Neuronal stem cell (in vitro differentiated cells): ENCODE measurements at regions not wholly inside any gene's neighbourhood (a gene's known extent, or its start where the extent isn't known, plus 50 kb on each side); places are given as distances from the start of the nearest gene placed in this dataset.

Experiments used
- DNase-seq: peaks from one replicate; pipeline ENCODE4 v3.0.0-alpha.2; 2013; ENCODE audit warnings: low spot score
- H2AFZ ChIP-seq: one replicate; pipeline ENCODE4 v1.6.1; 2013; ENCODE audit warnings: mild to moderate bottlenecking, low read length, inconsistent platforms
- H2AK5ac ChIP-seq: 2 replicates; pipeline ENCODE4 v1.6.1; 2013; ENCODE audit warnings: low read depth, mild to moderate bottlenecking, inconsistent platforms, low read length, moderate library complexity, mixed read lengths
- H2BK120ac ChIP-seq: 2 replicates; pipeline ENCODE4 v1.6.1; 2013; ENCODE audit warnings: low read depth, mild to moderate bottlenecking, inconsistent platforms, low read length, moderate library complexity, mixed read lengths
- H2BK12ac ChIP-seq: one replicate; pipeline ENCODE4 v1.6.1; 2013; ENCODE audit warnings: low read length, inconsistent platforms
- H2BK15ac ChIP-seq: 2 replicates; pipeline ENCODE4 v1.6.1; 2013; ENCODE audit warnings: mild to moderate bottlenecking, low read length, inconsistent platforms, mixed read lengths
- H2BK5ac ChIP-seq: one replicate; pipeline ENCODE4 v1.6.1; 2013; ENCODE audit warnings: inconsistent platforms, mild to moderate bottlenecking, low read length, moderate library complexity
- H3K14ac ChIP-seq: one replicate; pipeline ENCODE4 v1.6.1; 2013; ENCODE audit warnings: low read length, inconsistent platforms
- H3K18ac ChIP-seq: 2 replicates; pipeline ENCODE4 v1.6.1; 2013; ENCODE audit warnings: low read length, inconsistent platforms
- H3K23ac ChIP-seq: 2 replicates; pipeline ENCODE4 v1.6.1; 2013; ENCODE audit warnings: low read depth, mild to moderate bottlenecking, mixed read lengths, low read length, inconsistent platforms; ENCODE audit not compliant: poor library complexity
- H3K27ac ChIP-seq: replicated peaks from 3 replicates; pipeline ENCODE4 v1.5.1; 2013; ENCODE audit warnings: low read length, inconsistent platforms
- H3K27me3 ChIP-seq, 3 experiments: 2 replicates each; pipeline ENCODE4 v1.6.1; 2013; ENCODE audit warnings: low read length in 3 of 3, mild to moderate bottlenecking in 2 of 3, inconsistent platforms in 1 of 3, low read depth in 1 of 3, mixed read lengths in 1 of 3, moderate library complexity in 1 of 3; ENCODE audit not compliant: control insufficient read depth in 3 of 3, insufficient read depth in 3 of 3
- H3K36me3 ChIP-seq, 2 donors: replicated peaks in 1 of 2; 2 replicates each; pipeline ENCODE4 v1.6.1; 2013; ENCODE audit warnings: low read length in 2 of 2; ENCODE audit not compliant: control insufficient read depth in 2 of 2, insufficient read depth in 2 of 2
- H3K4ac ChIP-seq: 2 replicates; pipeline ENCODE4 v1.6.1; 2013; ENCODE audit warnings: inconsistent platforms, mild to moderate bottlenecking, low read length, moderate library complexity
- H3K4me1 ChIP-seq, 2 donors: 1 replicate in 1 of 2; 2 replicates in 1 of 2; pipeline ENCODE4 v1.6.1; 2013; ENCODE audit warnings: low read length in 2 of 2, low read depth in 1 of 2; ENCODE audit not compliant: control insufficient read depth in 2 of 2, insufficient read depth in 1 of 2
- H3K4me2 ChIP-seq: one replicate; pipeline ENCODE4 v1.6.1; 2013; ENCODE audit warnings: mild to moderate bottlenecking, low read length, inconsistent platforms; ENCODE audit not compliant: insufficient read depth, poor library complexity, severe bottlenecking
- H3K4me3 ChIP-seq, 2 donors: 2 replicates each; pipeline ENCODE4 v1.5.1; 2013; ENCODE audit warnings: low read length in 2 of 2, mild to moderate bottlenecking in 2 of 2, inconsistent platforms in 1 of 2, moderate library complexity in 1 of 2
- H3K79me1 ChIP-seq: one replicate; pipeline ENCODE4 v1.6.1; 2013; ENCODE audit warnings: low read depth, mild to moderate bottlenecking, inconsistent platforms, low read length, moderate library complexity
- H3K9ac ChIP-seq: one replicate; pipeline ENCODE4 v1.6.1; 2013; ENCODE audit warnings: mild to moderate bottlenecking, low read depth, low read length, inconsistent platforms; ENCODE audit not compliant: poor library complexity
- H3K9me3 ChIP-seq, 2 donors: replicated peaks in 1 of 2; 2 replicates each; pipeline versions ENCODE3 to v1.6.1; 2013; ENCODE audit warnings: low read length in 2 of 2, mild to moderate bottlenecking in 2 of 2, inconsistent platforms in 1 of 2, low read depth in 1 of 2, mixed read lengths in 1 of 2, moderate library complexity in 1 of 2; ENCODE audit not compliant: control insufficient read depth in 2 of 2, insufficient read depth in 1 of 2
- H4K8ac ChIP-seq: one replicate; pipeline ENCODE4 v1.6.1; 2013; ENCODE audit warnings: low read depth, mild to moderate bottlenecking, inconsistent platforms, low read length, moderate library complexity
- H4K91ac ChIP-seq: one replicate; pipeline ENCODE4 v1.6.1; 2013; ENCODE audit warnings: low read length, low read depth, mild to moderate bottlenecking, inconsistent platforms; ENCODE audit not compliant: poor library complexity
- WGBS, 2 donors: extraction: QIAGEN DNeasy Blood & Tissue Kit; methylation state at CpG; one replicate each; pipeline ENCODE4 v1.1.7; 2013; ENCODE audit warnings: missing lambda C conversion rate in 2 of 2, mixed read lengths in 1 of 2; ENCODE audit not compliant: insufficient read length in 2 of 2, insufficient replicate concordance in 1 of 2; ENCODE audit errors: extremely low coverage in 2 of 2; 5-methylcytosine and 5-hydroxymethylcytosine counted together

DNA sequence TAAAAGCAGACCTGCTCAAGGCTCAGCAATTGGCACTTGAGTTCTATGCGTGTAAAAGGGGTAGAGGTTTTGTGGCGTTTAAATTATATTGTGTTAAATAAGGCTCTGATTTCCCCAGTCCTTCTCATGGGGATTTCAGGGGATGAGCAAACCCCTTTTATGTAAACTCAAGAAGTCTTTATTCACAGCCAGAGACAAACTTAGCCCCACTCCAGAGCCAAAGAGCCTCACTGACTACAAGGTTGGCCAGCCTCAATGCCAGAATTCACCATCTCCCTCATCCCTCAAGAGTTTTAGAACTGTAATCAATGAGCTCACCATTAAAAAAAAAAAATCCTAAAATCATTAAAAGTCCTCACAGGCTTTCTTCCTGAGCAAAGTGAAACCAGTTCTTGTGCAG, 107.8 kb downstream of the SLC30A10 start:
- Histone ChIP-seq H2AFZ (no peak overlapping the region), H3K4me2 (no peak overlapping the region), H2BK5ac (no peak overlapping the region), H3K18ac (no peak overlapping the region), H2BK15ac (no peak overlapping the region), H3K4me1 (no peaks in the 10 kb centered on the region), H2BK12ac (no peak overlapping the region), H4K91ac (no peak overlapping the region), H2BK120ac (no peak overlapping the region), H3K9ac (no peak overlapping the region), H3K36me3 (no peaks in the 10 kb centered on the region), H3K79me1 (no peaks in the 10 kb centered on the region), H3K4me3 (no peak overlapping the region), H3K27me3 (no peaks in the 10 kb centered on the region), H3K4ac (no peak overlapping the region), H3K9me3 (peaks cover 0 to 2% of the 10 kb centered on the region in 2 donors), H3K23ac (no peak overlapping the region), H3K27ac (no peak overlapping the region), H4K8ac (no peak overlapping the region), H3K14ac (no peak overlapping the region), H2AK5ac (no peak overlapping the region)
- WGBS, 2 donors: no CpG with 5 or more reads among the region's 2 CpGs
- no peak for DNase-seq

DNA sequence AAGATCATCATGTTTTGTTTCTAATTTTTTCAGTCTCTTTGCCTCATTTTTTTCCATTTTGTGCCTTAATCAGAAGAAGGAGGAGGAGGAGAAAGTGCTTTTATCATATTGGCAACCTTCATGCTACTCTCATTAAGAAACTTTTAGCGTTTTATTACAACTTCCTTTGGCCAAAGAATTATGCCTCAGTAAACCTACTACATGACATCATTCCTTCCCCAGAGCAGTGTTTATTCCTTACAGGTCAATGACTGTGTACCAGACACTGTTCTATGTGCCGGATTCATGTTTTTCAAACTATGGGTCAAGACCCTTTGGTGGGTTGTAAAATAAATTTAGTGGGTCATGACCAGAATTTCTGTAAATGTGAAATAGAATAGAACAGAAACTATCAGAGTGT, 110.4 kb downstream of the SLC30A10 start:
- H2BK12ac ChIP-seq: no peak overlapping the region
- H3K9ac ChIP-seq: no peak overlapping the region
- no peaks in the 10 kb centered on the region for H3K4me1 ChIP-seq
- H2AFZ ChIP-seq: no peak overlapping the region
- no peak overlapping the region for H3K23ac ChIP-seq
- no peak overlapping the region for H2BK15ac ChIP-seq
- no peak overlapping the region for H3K14ac ChIP-seq
- no peak overlapping the region for H2BK5ac ChIP-seq
- no peak overlapping the region for H4K91ac ChIP-seq
- H3K27ac ChIP-seq: no peak overlapping the region
- no peak for DNase-seq
- no CpG with 5 or more reads among the region's 2 CpGs for WGBS, 2 donors
- no peaks in the 10 kb centered on the region for H3K36me3 ChIP-seq
- H3K4me3 ChIP-seq: no peak overlapping the region
- no peaks in the 10 kb centered on the region for H3K79me1 ChIP-seq
- H2AK5ac ChIP-seq: no peak overlapping the region
- no peak overlapping the region for H3K4me2 ChIP-seq
- no peak overlapping the region for H3K4ac ChIP-seq
- H3K27me3 ChIP-seq: no peaks in the 10 kb centered on the region
- H2BK120ac ChIP-seq: no peak overlapping the region
- no peaks in the 10 kb centered on the region for H3K9me3 ChIP-seq
- H3K18ac ChIP-seq: no peak overlapping the region
- H4K8ac ChIP-seq: no peak overlapping the region

DNA sequence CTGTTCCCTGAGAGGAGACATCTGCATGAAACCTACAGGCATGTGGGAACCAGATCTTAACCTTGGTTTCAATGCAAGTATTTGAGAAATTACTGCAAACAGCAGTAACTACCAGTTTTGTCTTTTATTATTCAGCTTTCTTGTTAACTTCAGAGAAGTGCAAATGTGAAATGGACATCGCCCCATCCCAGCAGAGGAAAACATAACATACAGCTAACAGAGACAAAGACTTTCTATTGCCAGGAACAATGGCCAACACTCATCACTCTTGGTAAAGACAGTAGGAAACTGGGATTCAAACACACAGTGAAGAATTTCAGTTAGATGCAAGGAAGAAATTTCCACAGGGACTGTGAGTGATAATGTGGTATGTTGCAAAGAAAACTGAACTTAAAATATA, 115.1 kb downstream of the SLC30A10 start:
- Histone ChIP-seq H3K27ac (no peak overlapping the region), H3K36me3 (no peaks in the 10 kb centered on the region), H3K79me1 (no peaks in the 10 kb centered on the region), H3K14ac (no peak overlapping the region), H2AK5ac (no peak overlapping the region), H2BK12ac (no peak overlapping the region), H2BK15ac (no peak overlapping the region), H2BK120ac (no peak overlapping the region), H3K4me2 (no peak overlapping the region), H3K4me3 (no peak overlapping the region), H4K8ac (no peak overlapping the region), H3K23ac (no peak overlapping the region), H3K18ac (no peak overlapping the region), H3K27me3 (no peaks in the 10 kb centered on the region), H3K9ac (no peak overlapping the region), H4K91ac (no peak overlapping the region), H3K9me3 (no peaks in the 10 kb centered on the region), H2BK5ac (no peak overlapping the region), H2AFZ (peak overlapping the region; percentile 8), H3K4me1 (peaks cover 3 to 6% of the 10 kb centered on the region in 2 donors), H3K4ac (no peak overlapping the region)
- no CpG with 5 or more reads among the region's 1 CpG for WGBS, 2 donors
- no peak for DNase-seq

DNA sequence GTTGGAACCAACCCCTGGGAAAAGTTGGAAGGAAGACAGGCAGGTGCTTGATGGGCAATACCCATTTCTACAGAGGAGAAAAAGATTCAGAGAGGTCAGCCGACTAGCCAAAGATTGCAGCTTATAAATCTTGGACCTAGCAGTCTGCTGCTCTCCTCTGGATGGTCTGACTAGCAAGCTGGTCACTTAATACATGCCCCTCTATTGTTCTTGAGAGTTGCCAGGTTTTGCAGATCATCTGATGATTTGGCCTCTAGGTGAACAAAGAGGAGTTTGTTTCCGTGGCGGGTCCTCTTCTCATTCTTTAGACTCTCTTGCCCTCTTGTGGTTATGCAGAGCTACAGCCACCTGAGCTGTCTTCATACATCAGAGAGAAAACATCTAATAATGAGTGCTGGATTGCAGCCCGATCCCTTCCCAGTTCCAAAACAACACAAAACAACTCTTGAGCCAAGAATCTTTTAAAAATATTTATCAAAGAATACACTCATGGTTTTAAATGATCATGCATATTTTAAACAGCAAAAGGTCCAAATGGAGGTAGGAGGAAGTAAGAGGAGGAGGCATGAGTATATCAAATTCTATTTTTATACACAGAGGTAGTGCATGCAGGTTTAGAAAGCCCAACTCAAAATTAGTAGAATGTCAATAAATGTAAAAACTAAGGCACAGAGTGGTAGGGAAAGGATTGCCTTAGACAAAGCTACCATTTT, 115.7 kb downstream of the SLC30A10 start:
- H3K9me3 ChIP-seq: no peaks in the 10 kb centered on the region
- no peaks in the 10 kb centered on the region for H3K36me3 ChIP-seq
- H3K18ac ChIP-seq: peak overlapping the region; percentile 6
- H4K91ac ChIP-seq: no peak overlapping the region
- no peak overlapping the region for H2AK5ac ChIP-seq
- H4K8ac ChIP-seq: no peak overlapping the region
- no peak overlapping the region for H2BK12ac ChIP-seq
- H3K27ac ChIP-seq: no peak overlapping the region
- peak; percentile 72 for DNase-seq
- H3K14ac ChIP-seq: no peak overlapping the region
- no peak overlapping the region for H3K4me3 ChIP-seq
- H2BK15ac ChIP-seq: no peak overlapping the region
- H2BK5ac ChIP-seq: no peak overlapping the region
- no peak overlapping the region for H2BK120ac ChIP-seq
- no peak overlapping the region for H3K4ac ChIP-seq
- H3K27me3 ChIP-seq: no peaks in the 10 kb centered on the region
- H3K79me1 ChIP-seq: no peaks in the 10 kb centered on the region
- no peak overlapping the region for H3K9ac ChIP-seq
- peaks cover 3 to 6% of the 10 kb centered on the region in 2 donors for H3K4me1 ChIP-seq
- H2AFZ ChIP-seq: peak overlapping the region; percentile 66
- no peak overlapping the region for H3K4me2 ChIP-seq
- H3K23ac ChIP-seq: no peak overlapping the region
- no CpG with 5 or more reads among the region's 4 CpGs for WGBS, 2 donors
